Stimulated activated CD8-positive, alpha-beta memory T cell treated with anti-CD3 and anti-CD28 coated beads, Interleukin-2, amount 100 ng/mL, for 1 hour (primary cell): ENCODE measurements at regions not wholly inside any gene's neighbourhood (a gene's known extent, or its start where the extent isn't known, plus 50 kb on each side); places are given as distances from the start of the nearest gene placed in this dataset.

Source experiments
- DNase-seq, 2 donors: peaks; one replicate each; pipeline ENCODE4 v3.0.0-alpha.2; 2020; ENCODE audit warnings: low read depth in 2 of 2

DNA sequence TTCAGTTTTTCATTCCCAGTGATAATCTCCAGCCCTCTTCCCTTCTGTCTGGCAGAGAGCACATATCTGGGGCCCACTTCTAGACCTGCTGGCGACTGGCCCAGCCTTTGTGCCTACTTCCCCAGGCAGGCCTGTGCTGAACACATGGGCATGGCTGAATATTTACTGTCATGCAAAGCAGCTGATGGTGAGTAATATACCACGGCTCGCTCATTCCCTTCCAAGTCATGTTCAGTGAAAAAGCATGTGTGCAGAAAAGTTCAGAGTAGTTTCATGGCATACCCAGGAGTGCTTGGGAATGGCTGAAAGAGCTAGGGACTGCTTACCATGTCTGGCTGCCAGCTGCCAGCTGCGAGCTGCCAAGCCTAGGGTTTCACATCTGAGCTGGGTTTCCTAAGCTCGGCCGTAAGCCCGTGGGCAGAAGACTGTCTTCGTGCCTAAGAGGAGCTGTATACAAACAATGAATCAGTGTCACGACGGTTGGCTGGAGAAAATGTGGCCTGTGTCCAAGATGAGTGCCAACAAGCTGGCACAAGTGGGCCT is 179.9 kb upstream of the PELI2 start:
- no peak for DNase-seq

DNA sequence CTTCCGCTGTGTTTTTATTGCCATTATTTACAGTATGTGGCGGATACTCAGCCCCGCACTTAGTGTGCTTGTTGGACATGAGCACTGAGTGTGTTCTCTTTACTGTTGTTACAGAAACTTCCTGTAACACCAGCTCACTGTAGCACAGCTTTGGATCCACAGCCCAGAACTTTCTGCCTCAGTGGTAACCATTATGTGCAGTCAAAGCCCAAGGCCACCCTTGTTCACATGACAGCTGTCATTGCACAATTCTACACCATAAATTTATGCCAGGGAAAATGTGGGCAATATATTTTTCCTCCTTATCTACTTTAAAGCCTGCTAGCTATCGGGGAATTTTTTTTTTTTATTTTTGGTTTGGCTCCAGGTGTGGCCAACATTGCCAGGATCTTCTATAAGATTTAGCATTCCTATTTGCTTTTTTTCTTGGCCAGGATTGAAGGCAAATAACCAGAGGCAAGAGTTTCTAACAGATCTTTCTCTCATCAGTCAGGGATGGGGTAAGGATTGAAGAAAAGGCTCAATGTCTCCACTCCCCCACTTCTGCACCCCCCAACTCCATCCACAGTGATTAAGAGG is 176.0 kb upstream of the PELI2 start:
- no peak for DNase-seq

DNA sequence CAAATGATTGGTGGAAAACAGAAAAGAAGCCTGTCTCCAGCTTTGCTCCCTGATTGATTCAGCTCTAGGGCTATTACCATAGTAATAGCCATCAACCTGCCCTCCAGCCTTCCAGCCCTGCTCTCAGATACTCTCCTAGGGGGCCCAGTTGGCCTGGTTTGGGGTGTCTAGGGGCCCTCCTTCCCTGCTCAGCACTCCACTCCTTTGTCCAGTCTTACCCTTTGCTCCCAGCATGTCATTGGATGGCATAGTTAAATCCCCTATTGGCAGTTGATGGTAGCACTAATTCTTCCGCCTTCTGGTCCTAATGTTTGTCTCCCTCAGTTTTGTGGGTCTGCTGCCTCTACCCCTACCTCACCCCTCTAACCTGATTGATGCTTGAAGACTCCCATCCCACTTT is 175.4 kb upstream of the PELI2 start:
- no peak for DNase-seq

DNA sequence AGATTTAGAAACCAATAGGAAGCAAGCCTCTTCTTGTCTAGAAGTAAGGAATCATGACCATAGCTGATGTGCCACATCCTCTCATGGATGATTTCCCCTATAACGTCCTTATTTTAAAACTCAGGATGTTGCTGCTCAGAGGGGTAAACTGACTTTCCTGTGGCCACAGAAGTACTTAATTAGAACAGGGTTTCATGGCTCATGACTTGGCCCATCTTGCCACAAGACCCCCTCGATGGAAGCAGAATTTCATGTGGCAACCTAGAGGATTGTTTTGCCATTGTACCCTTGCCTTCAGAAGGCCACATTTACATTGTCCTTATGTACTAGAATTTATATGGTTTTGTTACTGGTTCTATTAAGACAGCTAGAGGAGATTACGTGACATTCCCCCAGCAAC is 173.5 kb upstream of the PELI2 start:
- DNase-seq, result no peak

DNA sequence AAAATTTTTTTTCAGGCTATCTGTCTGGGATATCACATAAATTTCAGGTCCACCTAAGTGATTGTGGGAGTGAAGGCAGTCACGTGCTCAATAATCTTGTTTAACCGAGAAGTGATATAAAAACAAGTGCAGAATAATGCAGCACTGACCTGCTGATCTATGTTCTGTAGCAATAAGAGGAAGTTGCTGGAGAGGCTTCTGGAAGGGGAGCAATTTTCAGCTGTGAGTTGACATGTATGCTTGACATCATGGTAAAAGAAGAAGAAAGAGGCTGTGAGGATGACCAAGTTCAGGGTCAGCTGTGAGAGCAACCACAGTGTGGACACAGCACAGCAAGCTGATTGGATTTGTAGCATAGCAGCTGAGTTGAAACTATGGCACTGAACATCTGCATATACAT is 172.0 kb upstream of the PELI2 start:
- DNase-seq, result no peak

DNA sequence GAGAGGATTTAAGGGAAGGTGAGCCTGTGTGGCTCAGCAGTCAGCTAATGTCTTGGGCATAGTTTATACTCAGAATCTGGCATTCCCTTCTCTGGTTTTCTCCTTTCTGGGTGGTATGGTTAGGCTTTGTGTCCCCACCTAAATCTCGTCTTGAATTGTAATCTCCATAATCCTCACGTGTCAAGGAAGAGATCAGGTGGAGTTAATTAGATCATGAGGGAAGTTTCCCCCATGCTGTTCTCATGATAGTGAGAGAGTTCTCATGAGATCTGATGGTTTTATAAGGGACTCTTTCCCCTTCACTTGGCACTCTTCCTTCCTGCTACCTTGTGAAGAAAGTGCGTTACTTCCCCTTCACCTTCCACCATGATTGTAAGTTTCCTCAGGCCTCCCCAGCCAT is 169.8 kb upstream of the PELI2 start:
- no peak for DNase-seq

DNA sequence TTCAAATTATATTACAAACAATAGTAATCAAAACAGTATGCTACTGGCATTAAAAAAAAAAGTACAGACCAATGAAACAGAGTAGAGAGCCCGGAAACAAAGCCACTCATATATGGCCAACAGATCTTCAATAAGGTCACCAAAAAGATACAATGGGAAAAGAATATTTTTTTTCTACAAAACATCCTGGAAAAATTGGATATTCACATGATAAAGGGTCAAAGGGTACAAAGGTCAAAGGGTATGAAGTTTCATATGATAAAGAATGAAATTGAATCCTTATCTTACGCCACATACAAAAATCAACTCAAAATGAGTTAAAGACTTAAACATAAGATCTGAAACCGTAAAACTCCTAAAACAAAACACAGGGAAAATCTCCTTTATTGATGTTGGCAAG is 168.5 kb upstream of the PELI2 start:
- no peak for DNase-seq

DNA sequence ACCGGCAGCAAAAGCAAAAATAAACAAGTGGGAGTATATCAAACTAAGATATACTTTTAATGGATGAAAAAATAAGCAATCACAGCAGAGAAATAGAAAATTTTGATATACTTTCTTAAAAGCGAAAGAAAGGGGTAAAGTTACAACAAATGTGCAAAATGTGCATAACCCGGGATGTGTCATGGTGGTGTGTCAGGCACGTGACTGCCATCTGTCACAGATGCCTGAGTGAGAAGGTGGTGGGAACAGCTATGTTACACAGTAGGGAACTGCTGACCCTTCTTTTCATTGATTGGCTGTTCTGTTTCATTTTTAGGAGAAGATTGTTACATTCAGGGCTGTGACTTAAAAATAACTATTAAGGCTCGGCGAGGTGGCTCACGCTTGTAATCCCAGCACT is 168.1 kb upstream of the PELI2 start:
- no peak for DNase-seq

DNA sequence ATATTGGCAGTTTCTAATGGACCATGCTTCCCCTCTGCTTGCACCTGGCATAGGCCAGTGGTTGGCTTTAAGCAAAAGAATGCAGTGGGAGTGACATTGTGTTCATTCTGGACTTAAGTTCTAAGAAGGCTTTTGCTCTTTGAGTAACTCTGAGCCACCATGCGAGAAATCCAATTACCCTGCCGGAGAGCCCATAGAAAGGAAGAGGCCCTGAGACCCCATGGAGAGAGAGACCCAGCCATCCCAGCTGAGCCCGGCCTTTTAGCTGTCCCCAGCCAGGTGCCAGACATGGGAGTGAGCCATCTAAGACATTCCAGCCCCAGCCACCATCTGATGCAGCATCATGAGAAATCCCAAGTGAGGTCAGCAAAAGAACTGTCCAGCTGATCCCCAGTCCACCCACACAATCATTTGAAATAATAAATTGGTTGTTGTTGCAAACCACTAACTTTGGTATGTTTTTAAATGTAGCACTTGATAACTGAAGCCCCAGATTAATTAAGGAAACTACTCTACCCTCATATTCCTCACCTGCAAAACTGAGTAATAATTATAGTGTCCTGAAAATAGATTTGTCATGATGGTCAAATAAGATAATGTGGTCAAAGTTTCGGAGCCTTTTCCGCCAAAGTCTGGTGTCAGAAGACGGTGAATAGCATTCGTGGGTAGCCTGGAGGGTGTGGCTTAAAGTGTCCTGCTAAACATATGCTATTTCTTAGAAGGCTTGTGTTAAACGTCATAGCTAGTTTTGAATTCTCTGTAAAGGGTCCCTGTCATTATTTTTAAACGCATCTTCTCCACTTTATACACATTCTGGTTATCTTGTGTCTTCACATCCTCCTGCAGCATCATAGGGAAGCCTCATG is 166.6 kb upstream of the PELI2 start:
- no peak for DNase-seq

DNA sequence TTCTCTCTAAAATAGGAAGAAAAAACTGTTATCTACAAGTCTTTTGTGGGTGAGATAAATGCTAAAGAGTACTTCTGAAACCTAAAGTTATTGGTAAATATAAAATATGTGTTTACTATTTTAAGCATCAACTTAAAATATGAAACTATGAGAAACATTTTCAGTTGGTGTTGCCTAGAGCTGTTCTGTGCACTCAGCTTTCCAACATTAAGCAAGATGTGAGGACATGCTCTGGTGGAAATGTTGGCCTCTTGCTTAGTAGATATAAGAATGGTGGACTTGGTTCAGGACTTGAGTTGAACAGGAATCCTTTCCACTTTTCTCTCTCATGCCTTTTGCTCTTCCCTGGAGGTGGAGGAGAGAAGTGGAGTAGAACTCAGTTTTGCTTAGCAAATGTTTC is 164.1 kb upstream of the PELI2 start:
- no peak for DNase-seq

DNA sequence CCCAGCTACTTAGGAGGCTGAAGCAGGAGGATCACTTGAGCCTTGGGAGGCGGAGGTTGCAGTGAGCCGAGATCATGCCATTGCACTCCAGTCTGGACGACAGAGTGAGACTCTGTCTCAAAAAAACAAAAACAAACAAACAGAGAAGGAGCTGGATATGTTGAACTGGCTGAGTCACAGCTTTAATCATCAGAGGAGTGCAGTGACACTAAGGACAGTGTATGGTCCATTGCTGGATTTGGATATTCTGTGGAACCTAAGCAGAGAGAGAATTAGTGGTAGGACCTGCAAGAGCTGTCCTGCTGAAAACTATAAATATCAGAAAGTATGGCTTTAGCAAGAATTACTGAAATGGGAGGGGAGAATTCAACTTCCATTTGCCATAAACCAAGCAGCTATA is 163.0 kb upstream of the PELI2 start:
- no peak for DNase-seq

DNA sequence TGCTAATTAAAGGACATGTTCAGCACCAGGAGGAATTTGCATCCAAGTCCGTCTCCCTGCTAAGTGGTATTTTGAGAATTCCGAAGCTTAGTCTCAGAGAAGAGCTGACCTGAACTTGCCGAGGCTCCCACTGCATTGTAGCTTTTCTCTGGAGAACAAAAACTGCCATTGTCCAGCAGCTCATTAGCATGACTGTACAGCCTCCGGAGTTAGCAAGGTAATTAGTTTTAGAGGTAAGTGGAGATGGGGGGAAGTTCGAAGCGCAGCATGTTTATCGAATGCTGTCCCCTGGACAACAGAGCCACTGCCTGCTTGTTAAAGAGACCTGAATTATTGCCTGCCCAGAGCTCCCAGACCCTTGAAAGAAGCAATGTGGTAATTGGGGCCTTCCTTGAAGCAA is 160.3 kb upstream of the PELI2 start:
- no peak for DNase-seq

DNA sequence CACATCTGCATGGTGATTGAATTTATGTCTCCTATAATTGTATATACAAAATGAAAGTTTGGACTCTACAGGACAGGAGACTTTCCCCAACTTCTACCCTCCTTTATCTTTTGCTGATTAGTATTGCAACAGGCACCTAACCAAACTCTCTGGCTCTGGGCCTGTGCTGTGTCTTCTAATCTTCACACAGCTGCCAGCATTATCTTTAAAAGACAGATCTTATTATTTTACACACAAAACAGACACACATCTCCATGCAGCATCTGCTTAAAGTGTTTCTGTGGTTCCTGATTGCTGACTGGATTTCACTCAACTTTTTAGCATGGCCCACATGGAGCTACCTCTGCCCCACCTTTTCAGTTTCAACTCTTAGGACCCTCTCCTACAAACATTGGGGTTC is 154.9 kb upstream of the PELI2 start:
- DNase-seq, result no peak

DNA sequence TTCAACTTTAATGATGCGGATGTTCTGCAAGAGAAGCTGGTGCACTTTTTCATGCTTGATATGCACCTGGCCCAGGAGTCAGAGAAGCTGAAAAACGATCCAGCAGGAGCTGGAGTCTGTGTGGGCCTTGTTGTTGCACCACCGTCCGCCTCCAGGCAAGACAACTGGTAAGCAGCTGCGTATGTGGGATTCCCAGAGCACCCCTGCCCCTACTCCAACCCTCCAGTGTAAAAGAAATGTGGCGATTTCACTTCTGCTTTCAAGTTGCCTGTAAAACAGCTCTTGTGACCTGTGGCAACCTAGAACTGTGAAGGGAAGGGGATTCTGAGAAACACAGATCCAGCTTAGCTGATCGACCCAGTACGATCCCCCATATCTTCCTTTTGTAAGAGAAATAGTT is 154.1 kb upstream of the PELI2 start:
- DNase-seq, result no peak

DNA sequence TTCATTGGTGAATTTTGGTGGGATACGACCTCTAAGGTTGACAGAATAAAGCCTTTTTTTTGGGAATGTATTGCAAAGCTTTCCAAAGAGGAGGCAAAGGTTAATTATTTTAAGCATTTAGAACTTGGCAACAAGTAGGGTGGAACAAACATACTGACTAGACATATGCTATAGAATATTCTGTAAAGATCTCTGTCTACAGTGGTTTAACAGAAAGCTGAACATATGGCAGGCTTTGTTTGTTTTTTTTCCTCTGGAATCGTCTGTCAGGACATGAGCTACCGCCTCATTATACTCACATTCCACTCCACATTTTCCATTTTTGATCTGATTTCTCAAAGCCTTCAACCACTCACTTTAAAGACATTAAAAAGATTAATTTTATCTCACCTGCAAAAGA is 153.4 kb upstream of the PELI2 start:
- no peak for DNase-seq

DNA sequence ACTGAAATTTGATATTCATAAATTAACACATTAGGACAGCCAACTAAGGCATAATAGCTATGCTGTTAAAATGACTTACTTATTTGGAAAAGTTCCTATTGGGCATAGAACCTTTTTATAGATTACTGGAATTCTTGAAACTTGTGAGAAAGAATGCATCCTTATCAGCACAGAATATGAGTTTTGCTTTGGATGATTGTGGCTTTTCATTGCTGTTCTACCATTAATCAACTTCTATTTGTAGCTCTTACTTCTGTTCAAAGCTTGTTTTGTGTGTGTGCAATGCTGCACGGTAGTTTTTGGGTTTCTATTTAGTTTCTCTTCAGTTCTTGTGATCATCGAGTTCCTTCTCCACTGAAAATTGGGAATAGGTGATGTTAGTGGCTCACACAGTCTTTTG is 152.4 kb upstream of the PELI2 start:
- no peak for DNase-seq

DNA sequence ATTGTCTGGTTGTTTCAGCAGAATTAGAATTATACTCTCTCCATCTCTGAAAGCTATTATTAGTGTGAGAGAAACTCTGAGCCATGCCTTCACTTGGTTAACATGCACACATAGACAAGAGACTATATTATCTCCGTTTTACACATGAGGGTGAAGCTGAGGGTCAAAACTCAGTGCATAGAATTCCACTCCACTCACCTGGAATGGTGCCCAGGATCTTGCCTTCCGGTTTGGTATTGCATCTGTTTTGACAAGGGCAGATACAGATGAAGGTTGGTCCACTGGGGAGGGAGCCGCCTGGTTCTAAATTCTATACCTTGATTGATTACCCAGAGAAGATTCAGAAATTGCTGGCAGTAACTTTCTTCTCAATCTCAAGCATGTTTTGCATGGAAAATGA is 149.5 kb upstream of the PELI2 start:
- DNase-seq, result no peak

DNA sequence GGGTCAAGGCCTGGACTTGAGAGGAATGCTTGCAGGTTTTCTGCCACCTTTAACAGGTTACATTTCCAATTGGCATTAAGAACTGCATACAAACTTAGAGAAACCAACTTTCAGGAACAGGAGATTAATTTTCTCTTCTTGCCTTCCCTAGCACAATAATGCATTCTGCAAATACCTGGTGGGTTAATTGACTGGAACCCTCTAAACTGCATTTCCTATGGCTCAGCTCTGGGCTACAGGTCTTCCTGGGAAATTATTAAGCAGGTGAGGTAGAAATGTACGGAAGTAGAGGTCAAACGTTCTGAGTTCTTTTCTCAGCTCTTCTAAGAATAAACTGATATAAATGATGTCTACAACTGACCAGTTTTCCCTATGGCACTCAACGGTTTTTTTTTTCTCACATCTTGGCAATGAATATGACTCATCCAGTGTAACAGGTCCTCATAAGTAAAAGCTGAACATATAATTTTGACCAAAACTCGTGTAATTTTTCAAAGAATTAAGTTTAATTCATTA is 144.9 kb upstream of the PELI2 start:
- no peak for DNase-seq

DNA sequence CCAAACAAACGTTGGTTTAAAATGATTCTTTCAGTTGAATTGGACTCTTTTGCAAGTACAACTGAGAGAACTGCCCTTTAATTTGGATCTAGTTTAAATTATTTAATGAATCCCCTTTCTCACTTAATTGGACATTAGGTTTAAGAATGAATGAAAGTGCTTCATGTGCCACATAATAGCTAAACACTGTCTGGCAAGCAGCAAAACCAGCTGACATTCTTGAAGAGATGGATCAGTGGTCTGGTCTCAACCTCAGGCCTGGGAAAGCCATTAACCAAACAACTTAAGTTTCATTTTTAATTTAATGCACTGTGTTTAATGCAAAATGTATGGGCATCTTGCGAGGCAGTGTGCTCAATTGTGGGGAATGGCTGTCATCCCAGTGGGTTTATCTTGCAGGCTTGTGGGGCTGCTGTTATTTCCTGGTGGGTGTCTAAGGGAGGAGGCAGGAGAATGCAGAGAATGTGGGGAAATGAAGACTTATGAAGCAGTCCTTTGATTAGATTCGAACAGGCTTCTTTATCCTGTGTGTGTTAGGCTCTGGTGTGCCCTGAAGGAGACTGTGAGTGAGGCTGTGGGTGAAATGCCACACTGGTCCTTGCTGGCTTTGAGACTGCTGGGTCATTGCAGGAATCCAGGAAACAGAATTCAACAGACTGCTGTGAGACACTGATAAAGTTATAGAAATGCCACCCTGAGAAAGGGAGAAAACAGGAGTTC is 144.1 kb upstream of the PELI2 start:
- DNase-seq, result no peak

DNA sequence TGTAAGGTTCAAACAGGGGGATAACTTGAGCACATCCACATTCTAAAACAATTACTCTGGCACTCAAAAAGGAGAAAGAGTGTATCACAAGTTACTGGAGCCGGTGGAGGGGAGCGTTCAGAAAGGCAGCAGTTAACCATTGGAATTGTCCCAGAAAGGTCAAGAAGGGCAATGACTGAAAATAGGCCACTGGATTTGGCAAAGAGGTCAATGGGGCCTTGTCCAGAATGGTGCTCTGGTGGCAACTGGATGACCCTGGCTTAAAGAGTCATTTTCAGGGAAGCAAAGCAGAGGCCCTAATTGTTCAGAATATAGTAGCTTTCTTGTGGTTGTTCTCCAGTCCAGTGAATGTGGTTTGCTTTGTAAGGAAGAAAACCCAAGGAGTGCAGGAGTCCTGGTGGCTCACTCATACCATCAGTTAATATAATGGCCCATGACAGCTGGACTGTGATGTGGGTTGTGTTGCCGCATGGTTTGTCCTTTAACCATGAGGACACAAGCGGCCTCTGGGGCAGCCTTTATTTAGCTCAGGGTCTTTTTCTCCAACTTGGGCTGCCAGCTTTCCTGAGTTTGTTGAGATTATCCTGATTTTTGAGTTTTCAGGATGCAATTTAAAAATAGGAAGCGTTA is 142.8 kb upstream of the PELI2 start:
- no peak for DNase-seq

DNA sequence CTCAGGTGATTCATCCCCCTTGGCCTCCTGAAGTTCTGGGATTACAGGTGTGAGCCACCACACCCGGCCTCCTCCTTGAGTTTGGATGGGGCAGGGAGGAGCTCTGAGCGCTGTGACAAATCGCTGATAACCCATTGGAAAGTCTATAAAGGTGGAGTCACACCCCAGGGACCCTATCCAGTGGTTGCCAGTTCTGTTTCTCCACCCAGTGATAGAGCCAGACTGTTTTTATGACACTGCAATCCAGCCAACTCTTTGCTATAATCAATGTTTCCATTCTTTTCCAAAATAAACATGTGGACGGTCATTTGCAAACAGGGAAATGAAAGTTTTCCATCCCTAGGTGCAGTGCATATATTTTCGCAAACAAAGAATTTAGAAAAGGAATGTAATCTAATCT is 142.0 kb upstream of the PELI2 start:
- no peak for DNase-seq

DNA sequence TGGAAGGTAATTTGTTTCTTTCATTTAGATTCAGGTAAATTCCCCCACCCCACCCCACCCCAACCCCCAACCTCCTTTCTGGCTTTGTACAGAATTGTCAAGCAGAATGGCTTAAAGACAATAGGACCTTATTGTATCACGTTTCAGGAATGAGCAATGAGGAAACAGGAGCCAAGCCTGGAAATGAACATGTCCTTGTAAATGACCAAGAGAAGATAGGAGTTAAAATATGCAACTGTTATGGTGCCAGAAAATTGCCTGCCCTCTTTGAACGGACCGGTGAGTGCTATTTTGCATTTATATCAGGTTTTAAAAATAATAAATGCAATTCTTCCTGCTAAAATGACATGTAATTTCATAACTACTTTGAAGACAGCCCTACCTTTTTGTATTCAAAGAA is 141.6 kb upstream of the PELI2 start:
- DNase-seq, result no peak
